Astrocyte of the cerebellum (primary cell): ENCODE measurements at regions not wholly inside any gene's neighbourhood (a gene's known extent, or its start where the extent isn't known, plus 50 kb on each side); places are given as distances from the start of the nearest gene placed in this dataset.

ENCODE experiments used
- DNase-seq: peaks from one replicate; pipeline ENCODE4 v3.0.0-alpha.2; 2011; ENCODE audit warnings: low read depth
- H3K4me3 ChIP-seq: 2 replicates; pipeline ENCODE4 v1.5.1; 2011; ENCODE audit warnings: mild to moderate bottlenecking, low read depth, low read length, moderate library complexity
- CTCF ChIP-seq: IDR thresholded peaks from 2 replicates; pipeline ENCODE4 v1.5.1; 2012; ENCODE audit warnings: low read length, low read depth, moderate library complexity, mild to moderate bottlenecking; ENCODE audit errors: missing control alignments
- in situ Hi-C: cut with HindIII; loops from 2 replicates; pipeline ENCODE4 v1.10.0; 2017; ENCODE audit warnings: low sequenced_read_pairs

- no peak overlapping the region for H3K4me3 ChIP-seq
- no peak for TF ChIP-seq CTCF
- in situ Hi-C loops = no loop called here
- no peak for DNase-seq
These were observed 155.8 kb downstream of the POM121L12 start for GRCh38 chr7:53191191-53191695.

DNA sequence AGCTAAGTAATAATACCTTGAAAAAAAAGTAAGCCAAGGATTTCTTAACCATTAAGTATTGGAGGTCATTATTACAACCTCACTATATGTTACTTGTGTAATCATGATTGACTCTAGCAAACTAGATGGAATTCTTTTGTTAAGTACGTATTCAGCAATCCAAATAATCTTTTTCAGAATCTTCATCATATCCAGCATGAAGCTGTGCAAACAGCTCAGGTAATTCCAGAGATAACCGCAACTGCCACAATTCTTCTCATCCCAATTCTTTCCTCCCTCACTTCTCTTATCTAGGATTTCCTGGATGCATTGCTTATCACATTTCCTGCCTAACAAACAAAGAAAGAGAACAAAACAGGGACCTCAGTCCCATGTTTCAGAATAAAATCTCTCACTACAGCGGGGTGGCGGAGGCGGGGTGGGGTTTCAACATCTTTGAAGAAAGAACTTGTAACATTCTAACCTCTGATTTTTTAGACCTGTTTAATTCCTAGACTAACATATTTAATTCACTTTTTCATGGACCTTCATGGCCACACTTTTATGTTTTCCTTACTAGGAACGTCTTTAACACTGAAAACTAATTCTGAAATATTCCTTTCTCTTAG, 156.5 kb downstream of the POM121L12 start:
- in situ Hi-C loops = no loop called here
- DNase-seq = no peak
- no peak overlapping the region for H3K4me3 ChIP-seq
- no peak for TF ChIP-seq CTCF

DNA sequence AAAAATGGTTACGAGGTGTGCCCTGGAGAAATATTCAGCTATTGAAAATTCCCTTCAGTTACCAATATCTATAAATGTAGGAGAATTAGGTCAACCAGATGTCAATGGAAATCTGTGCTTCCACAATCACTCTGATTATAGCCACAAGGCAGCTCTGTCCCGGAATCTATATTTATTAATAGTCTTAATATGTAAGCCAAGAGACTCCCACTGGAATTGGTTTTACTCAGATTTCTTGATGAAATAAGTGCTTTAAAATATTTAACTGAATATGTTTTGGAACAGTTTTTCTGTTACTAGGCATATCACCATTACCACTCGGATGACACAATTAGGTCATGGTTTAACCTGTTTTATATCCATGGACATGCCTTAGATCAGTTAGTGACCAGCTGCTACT, 169.6 kb downstream of the POM121L12 start:
- TF ChIP-seq CTCF = no peak
- in situ Hi-C loops = no loop called here

GRCh38 chr7:53209129-53209528, 173.7 kb downstream of the POM121L12 start:
- no peak for DNase-seq
- in situ Hi-C loops = no loop called here
- no peak for TF ChIP-seq CTCF
- no peak overlapping the region for H3K4me3 ChIP-seq

More for the DNA sequence above, 169.6 kb downstream of the POM121L12 start:
- DNase-seq = no peak
- H3K4me3 ChIP-seq = no peak overlapping the region

DNA sequence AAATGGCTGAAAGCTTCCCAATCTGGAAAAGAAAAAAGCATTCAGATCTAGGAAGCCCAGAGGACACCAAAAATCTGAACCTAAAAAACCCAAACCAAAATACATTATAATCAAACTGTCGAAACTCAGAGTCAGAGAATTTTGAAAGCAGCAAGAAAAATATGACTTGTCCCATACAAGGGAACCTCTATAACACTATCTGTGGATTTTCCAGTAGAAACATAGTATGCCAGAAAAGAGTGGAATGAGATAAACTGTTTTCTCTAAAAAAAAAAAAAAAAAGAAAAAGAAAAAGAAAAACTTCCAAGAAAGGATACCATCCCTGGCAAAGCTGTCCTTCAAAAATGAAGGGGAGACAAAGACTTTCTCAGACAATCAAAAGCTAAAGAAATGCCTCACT, 179.0 kb downstream of the POM121L12 start:
- TF ChIP-seq CTCF = no peak

GRCh38 chr7:53218730-53219504, 183.5 kb downstream of the POM121L12 start:
- no peak for TF ChIP-seq CTCF
- peak; percentile 1 for DNase-seq

More for the DNA sequence above, 179.0 kb downstream of the POM121L12 start:
- H3K4me3 ChIP-seq = no peak overlapping the region
- no peak for DNase-seq
- in situ Hi-C loops = no loop called here

More at GRCh38 chr7:53218730-53219504, 183.5 kb downstream of the POM121L12 start:
- peak overlapping the region; percentile 52 for H3K4me3 ChIP-seq
- in situ Hi-C loops = no loop called here
